GM12878 (cell line): ENCODE measurements at regions not wholly inside any gene's neighbourhood (a gene's known extent, or its start where the extent isn't known, plus 50 kb on each side); places are given as distances from the start of the nearest gene placed in this dataset.
"Not testable (repeated sequence)": the region's sequence is repeated elsewhere in the genome, so short reads cannot be mapped to it uniquely, and the experiment has no call there.

Experiments
- CTCF ChIP-seq, 3 experiments: IDR thresholded peaks in 2 of 3; conservative IDR thresholded peaks in 1 of 3; 2 replicates each; pipeline ENCODE4 v1.5.1; 2011; ENCODE audit warnings: low read depth in 3 of 3, low read length in 3 of 3, mild to moderate bottlenecking in 3 of 3, control low read depth in 2 of 3, moderate library complexity in 2 of 3, inconsistent platforms in 1 of 3, mixed read lengths in 1 of 3; ENCODE audit not compliant: control insufficient read depth in 2 of 3, insufficient read depth in 1 of 3; ENCODE audit errors: extremely low read depth in 1 of 3
- KDM1A ChIP-seq: fragments of 200-600 bp; sonication (generic); IDR thresholded peaks from 2 replicates; pipeline ENCODE4 v1.6.1; 2016; ENCODE audit warnings: borderline replicate concordance
- POLR2A ChIP-seq: IDR thresholded peaks from 2 replicates; pipeline ENCODE4 v1.6.1; 2011; ENCODE audit warnings: low read depth, mild to moderate bottlenecking, low read length
- SMAD1 ChIP-seq: fragments of 450-650 bp; IDR thresholded peaks from 2 replicates; pipeline ENCODE4 v1.6.1; 2018; ENCODE audit warnings: mild to moderate bottlenecking, low read depth; ENCODE audit not compliant: partially characterized antibody
- SUZ12 ChIP-seq: fragments of 200-600 bp; sonication (generic); IDR thresholded peaks from one replicate; pipeline ENCODE4 v1.6.1; 2018; ENCODE audit warnings: antibody characterized with exemption, mild to moderate bottlenecking; ENCODE audit not compliant: unreplicated experiment
- USF2 ChIP-seq: IDR thresholded peaks from 2 replicates; pipeline ENCODE4 v1.6.1; 2011; ENCODE audit warnings: low read depth, low read length, improper control_type of control experiment, borderline replicate concordance
- YY1 ChIP-seq: IDR thresholded peaks from 2 replicates; pipeline ENCODE4 v1.6.1; 2011; ENCODE audit warnings: low read depth, mild to moderate bottlenecking, low read length

- TF ChIP-seq USF2; CTCF (IDR thresholded peaks at IDR 0.05 in 2 of 3, conservative IDR thresholded peaks at IDR 0.05 in 1 of 3; ENCODE audit: control insufficient read depth in 2 of 3, extremely low read depth in 1 of 3, insufficient read depth in 1 of 3, low read depth in 3 of 3, low read length in 3 of 3); SUZ12; KDM1A: not testable (repeated sequence)
- peak; percentile 78 for TF ChIP-seq YY1
- peak; percentile 99 for TF ChIP-seq SMAD1
- peak; percentile 78 for TF ChIP-seq POLR2A
Observed at GRCh38 chr1:146386851-146387749, 158.3 kb upstream of the NOTCH2NLA start.
